DND-41 (cell line): ENCODE measurements at regions not wholly inside any gene's neighbourhood (a gene's known extent, or its start where the extent isn't known, plus 50 kb on each side); places are given as distances from the start of the nearest gene placed in this dataset.
A peak's percentile ranks its signal among the peaks of the same experiment; 100 is the strongest.

ENCODE experiments used
- ATAC-seq: fragments of 200-7000 bp; cut with Tn5 transposase; 3 replicates; pipeline ENCODE4 v1.9.1; 2021; ENCODE audit warnings: low read depth; ENCODE audit not compliant: insufficient read depth
- DNase-seq: peaks from one replicate; pipeline ENCODE4 v3.0.0-alpha.2; 2020
- H2AFZ ChIP-seq: 2 replicates; pipeline ENCODE4 v1.6.0; 2012; ENCODE audit warnings: low read depth, low read length
- H3K27ac ChIP-seq: 2 replicates; pipeline ENCODE4 v1.5.1; 2012; ENCODE audit warnings: low read length, inconsistent platforms
- H3K27me3 ChIP-seq: fragments of 200-600 bp; sonication (generic); 2 replicates; pipeline ENCODE4 v1.6.0; 2012; ENCODE audit warnings: low read length, mild to moderate bottlenecking, inconsistent platforms; ENCODE audit not compliant: insufficient read depth, poor library complexity
- H3K36me3 ChIP-seq: 2 replicates; pipeline ENCODE4 v1.5.1; 2012; ENCODE audit warnings: low read length, inconsistent platforms; ENCODE audit not compliant: insufficient read depth
- H3K4me1 ChIP-seq: 2 replicates; pipeline ENCODE4 v1.5.1; 2012; ENCODE audit warnings: mild to moderate bottlenecking, low read length; ENCODE audit not compliant: insufficient read depth
- H3K4me2 ChIP-seq: 2 replicates; pipeline ENCODE4 v1.6.0; 2012; ENCODE audit warnings: mild to moderate bottlenecking, moderate library complexity, low read length, inconsistent platforms; ENCODE audit not compliant: insufficient read depth
- H3K4me3 ChIP-seq, 2 experiments: fragments of 200-600 bp in 1 of 2; shearing (Covaris generic) in 1 of 2; 2 replicates each; pipeline ENCODE4 v1.5.1; 2012 to 2016; ENCODE audit warnings: inconsistent platforms in 2 of 2, low read length in 2 of 2, mild to moderate bottlenecking in 2 of 2, low read depth in 1 of 2, moderate library complexity in 1 of 2
- H3K79me2 ChIP-seq: 2 replicates; pipeline ENCODE4 v1.6.0; 2012; ENCODE audit warnings: low read length, inconsistent platforms; ENCODE audit not compliant: insufficient read depth
- H3K9ac ChIP-seq: 2 replicates; pipeline ENCODE4 v1.6.0; 2012; ENCODE audit warnings: low read depth, mild to moderate bottlenecking, inconsistent platforms, low read length, moderate library complexity
- H3K9me3 ChIP-seq: 2 replicates; pipeline ENCODE4 v1.5.1; 2012; ENCODE audit warnings: low read length, moderate library complexity, mild to moderate bottlenecking, inconsistent platforms; ENCODE audit not compliant: insufficient read depth, severe bottlenecking
- H4K20me1 ChIP-seq: 2 replicates; pipeline ENCODE4 v1.6.0; 2012; ENCODE audit warnings: low read length; ENCODE audit not compliant: insufficient read depth
- CTCF ChIP-seq: IDR thresholded peaks from 2 replicates; pipeline ENCODE4 v1.5.1; 2012; ENCODE audit warnings: borderline replicate concordance, low read length, moderate library complexity, mild to moderate bottlenecking; ENCODE audit not compliant: poor library complexity, severe bottlenecking; ENCODE audit errors: extremely low read depth
- EZH2 ChIP-seq: IDR thresholded peaks from 3 replicates; pipeline ENCODE4 v1.6.1; 2012; ENCODE audit warnings: borderline replicate concordance, low read depth, mild to moderate bottlenecking, moderate library complexity, low read length, inconsistent platforms; ENCODE audit not compliant: severe bottlenecking

- ATAC-seq (peak; percentile 54; the same call in 1 of the 3 replicates), DNase-seq (no peak)
- no peak overlapping the region for H3K9ac ChIP-seq
- H3K27ac ChIP-seq = no peak overlapping the region
- H3K27me3 ChIP-seq = no peaks in the 10 kb centered on the region
- H3K9me3 ChIP-seq = no peaks in the 10 kb centered on the region
- H3K36me3 ChIP-seq = no peaks in the 10 kb centered on the region
- no peak overlapping the region for H3K4me2 ChIP-seq
- no peaks in the 10 kb centered on the region for H3K79me2 ChIP-seq
- no peak overlapping the region for H3K4me3 ChIP-seq
- no peaks in the 10 kb centered on the region for H4K20me1 ChIP-seq
- TF ChIP-seq EZH2 (no peak), CTCF (peak; percentile 66)
- no peak overlapping the region for H2AFZ ChIP-seq
- H3K4me1 ChIP-seq = no peaks in the 10 kb centered on the region
Measured at GRCh38 chrX:114344756-114345349, 239.0 kb upstream of the HTR2C start.

- H4K20me1 ChIP-seq = no peaks in the 10 kb centered on the region
- no peaks in the 10 kb centered on the region for H3K9me3 ChIP-seq
- no peak overlapping the region for H2AFZ ChIP-seq
- H3K27me3 ChIP-seq = no peaks in the 10 kb centered on the region
- no peak overlapping the region for H3K27ac ChIP-seq
- TF ChIP-seq CTCF (no peak), EZH2 (no peak)
- H3K9ac ChIP-seq = no peak overlapping the region
- no peaks in the 10 kb centered on the region for H3K36me3 ChIP-seq
- no peak for DNase-seq
- no peaks in the 10 kb centered on the region for H3K4me1 ChIP-seq
- H3K4me3 ChIP-seq = no peak overlapping the region
- H3K79me2 ChIP-seq = no peaks in the 10 kb centered on the region
- H3K4me2 ChIP-seq = no peak overlapping the region
- ATAC-seq = no peak
Measured at GRCh38 chrX:114361076-114361725, 222.7 kb upstream of the HTR2C start.

DNA sequence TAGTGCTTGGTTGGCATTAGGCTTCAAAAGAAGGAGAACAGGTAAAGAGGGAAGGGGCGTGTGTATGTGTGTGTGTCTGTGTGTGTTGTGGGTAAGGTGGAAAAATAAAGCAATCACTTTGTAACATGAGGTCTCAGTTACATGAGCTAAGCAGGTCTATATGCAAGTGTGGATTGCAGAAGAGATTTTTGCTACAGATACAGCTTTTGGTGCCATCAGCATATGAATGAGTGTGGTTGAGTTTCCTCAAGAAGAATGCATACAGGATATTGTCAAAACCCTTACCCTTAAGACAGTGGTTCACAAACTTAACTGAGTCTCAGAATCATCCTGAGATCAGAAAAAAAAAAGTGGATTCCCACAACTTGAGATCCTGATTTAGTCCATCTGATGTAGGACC, 220.5 kb upstream of the HTR2C start:
- Histone ChIP-seq H3K9me3 (no peaks in the 10 kb centered on the region), H2AFZ (no peak overlapping the region), H3K4me3 (no peak overlapping the region), H4K20me1 (no peaks in the 10 kb centered on the region), H3K36me3 (no peaks in the 10 kb centered on the region), H3K4me1 (no peaks in the 10 kb centered on the region), H3K9ac (no peak overlapping the region), H3K4me2 (no peak overlapping the region), H3K79me2 (no peaks in the 10 kb centered on the region), H3K27me3 (no peaks in the 10 kb centered on the region), H3K27ac (no peak overlapping the region)
- DNase-seq (no peak), ATAC-seq (no peak)
- no peak for TF ChIP-seq EZH2

GRCh38 chrX:114365065-114365834, 218.6 kb upstream of the HTR2C start:
- DNase-seq = no peak
- Histone ChIP-seq H3K9me3 (no peaks in the 10 kb centered on the region), H4K20me1 (no peaks in the 10 kb centered on the region), H2AFZ (no peak overlapping the region), H3K9ac (no peak overlapping the region), H3K79me2 (no peaks in the 10 kb centered on the region), H3K4me3 (no peak overlapping the region), H3K4me1 (no peaks in the 10 kb centered on the region), H3K27me3 (no peaks in the 10 kb centered on the region), H3K4me2 (no peak overlapping the region), H3K27ac (no peak overlapping the region), H3K36me3 (no peaks in the 10 kb centered on the region)
- ATAC-seq = no peak
- TF ChIP-seq EZH2 (no peak), CTCF (no peak)
